Hepatocyte (in vitro differentiated cells): ENCODE measurements at regions not wholly inside any gene's neighbourhood (a gene's known extent, or its start where the extent isn't known, plus 50 kb on each side); places are given as distances from the start of the nearest gene placed in this dataset.

ENCODE experiments used
- DNase-seq: peaks from one replicate; pipeline ENCODE4 v3.0.0-alpha.2; 2016; ENCODE audit warnings: low spot score
- H2AFZ ChIP-seq: fragments of 200-600 bp; sonication (generic); 2 replicates; pipeline ENCODE4 v1.6.0; 2016; ENCODE audit warnings: antibody characterized with exemption, mild to moderate bottlenecking
- H3K27ac ChIP-seq: fragments of 200-600 bp; sonication (generic); 2 replicates; pipeline ENCODE4 v1.5.1; 2016; ENCODE audit warnings: mild to moderate bottlenecking
- H3K27me3 ChIP-seq: fragments of 200-600 bp; sonication (generic); 2 replicates; pipeline ENCODE4 v1.6.1; 2016
- H3K36me3 ChIP-seq: fragments of 200-600 bp; sonication (generic); replicated peaks from 2 replicates; pipeline ENCODE4 v1.5.1; 2016; ENCODE audit warnings: low read depth; ENCODE audit not compliant: insufficient read depth
- H3K4me1 ChIP-seq: fragments of 200-600 bp; sonication (generic); 2 replicates; pipeline ENCODE4 v1.5.1; 2016; ENCODE audit warnings: mild to moderate bottlenecking, moderate library complexity; ENCODE audit not compliant: insufficient read depth
- H3K4me2 ChIP-seq: fragments of 200-600 bp; sonication (generic); 2 replicates; pipeline ENCODE4 v1.6.0; 2016
- H3K4me3 ChIP-seq: fragments of 200-600 bp; sonication (generic); 2 replicates; pipeline ENCODE4 v1.5.1; 2016; ENCODE audit warnings: mild to moderate bottlenecking
- H3K79me2 ChIP-seq: fragments of 200-600 bp; sonication (generic); 2 replicates; pipeline ENCODE4 v1.6.0; 2017; ENCODE audit warnings: mild to moderate bottlenecking
- H3K9me2 ChIP-seq: fragments of 200-600 bp; sonication (generic); replicated peaks from 2 replicates; pipeline ENCODE4 v1.6.0; 2017; ENCODE audit warnings: mild to moderate bottlenecking; ENCODE audit not compliant: insufficient read depth
- H3K9me3 ChIP-seq: fragments of 200-600 bp; sonication (generic); 2 replicates; pipeline ENCODE4 v1.5.1; 2016; ENCODE audit warnings: low read depth, mild to moderate bottlenecking
- H4K20me1 ChIP-seq: fragments of 200-600 bp; sonication (generic); 2 replicates; pipeline ENCODE4 v1.6.0; 2016; ENCODE audit warnings: mild to moderate bottlenecking; ENCODE audit not compliant: insufficient read depth, poor library complexity, severe bottlenecking
- EZH2 ChIP-seq: fragments of 200-600 bp; sonication (generic); IDR thresholded peaks from 2 replicates; pipeline ENCODE4 v1.6.1; 2016; ENCODE audit warnings: antibody characterized with exemption, mild to moderate bottlenecking, borderline replicate concordance
- EZH2phosphoT487 ChIP-seq: fragments of 200-600 bp; sonication (generic); IDR thresholded peaks from one replicate; pipeline ENCODE4 v1.6.1; 2018; ENCODE audit warnings: antibody characterized with exemption, mild to moderate bottlenecking, low read depth, moderate library complexity; ENCODE audit not compliant: unreplicated experiment, severe bottlenecking
- WGBS: methylation state at CpG from one replicate; pipeline ENCODE4 v1.1.6; 2016; ENCODE audit warnings: low lambda C conversion rate; ENCODE audit errors: missing lambda C conversion rate; 5-methylcytosine and 5-hydroxymethylcytosine counted together
- TF ChIP-seq, protein P1 (sequence below): fragments of 200-600 bp; sonication (generic); IDR thresholded peaks from 2 replicates; pipeline ENCODE4 v1.5.1; 2016; ENCODE audit warnings: antibody characterized with exemption, mild to moderate bottlenecking; ENCODE audit not compliant: poor library complexity

DNA sequence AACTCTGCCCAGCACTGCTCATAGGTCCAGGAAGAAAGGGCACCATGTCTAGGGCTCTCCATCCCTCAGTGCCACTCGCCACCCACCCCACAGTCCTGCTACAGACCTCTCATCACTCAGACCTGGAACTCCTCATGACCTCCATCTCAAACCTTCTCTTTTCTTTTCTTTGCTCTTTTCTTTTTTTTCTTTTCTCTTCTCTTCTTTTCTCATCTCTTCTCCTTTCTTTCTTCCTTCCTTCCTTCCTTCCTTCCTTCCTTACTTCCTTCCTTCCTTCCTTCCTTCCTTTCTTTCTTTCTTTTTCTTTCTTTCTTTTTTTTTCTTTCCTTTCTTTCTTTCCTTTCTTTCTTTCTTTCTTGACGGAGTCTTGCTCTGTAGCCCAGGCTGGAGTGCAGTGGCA lies 122.2 kb downstream of the KLF6 start:
- no peaks in the 10 kb centered on the region for H3K79me2 ChIP-seq
- H3K27me3 ChIP-seq, result no peaks in the 10 kb centered on the region
- 94% methylated on average over 2 of the region's 2 CpGs for WGBS
- no peak overlapping the region for H2AFZ ChIP-seq
- no peaks in the 10 kb centered on the region for H3K9me3 ChIP-seq
- H3K36me3 ChIP-seq, result no peaks in the 10 kb centered on the region
- no peak overlapping the region for H3K27ac ChIP-seq
- no peak overlapping the region for H3K4me3 ChIP-seq
- no peak for DNase-seq
- TF ChIP-seq, protein P1, sequence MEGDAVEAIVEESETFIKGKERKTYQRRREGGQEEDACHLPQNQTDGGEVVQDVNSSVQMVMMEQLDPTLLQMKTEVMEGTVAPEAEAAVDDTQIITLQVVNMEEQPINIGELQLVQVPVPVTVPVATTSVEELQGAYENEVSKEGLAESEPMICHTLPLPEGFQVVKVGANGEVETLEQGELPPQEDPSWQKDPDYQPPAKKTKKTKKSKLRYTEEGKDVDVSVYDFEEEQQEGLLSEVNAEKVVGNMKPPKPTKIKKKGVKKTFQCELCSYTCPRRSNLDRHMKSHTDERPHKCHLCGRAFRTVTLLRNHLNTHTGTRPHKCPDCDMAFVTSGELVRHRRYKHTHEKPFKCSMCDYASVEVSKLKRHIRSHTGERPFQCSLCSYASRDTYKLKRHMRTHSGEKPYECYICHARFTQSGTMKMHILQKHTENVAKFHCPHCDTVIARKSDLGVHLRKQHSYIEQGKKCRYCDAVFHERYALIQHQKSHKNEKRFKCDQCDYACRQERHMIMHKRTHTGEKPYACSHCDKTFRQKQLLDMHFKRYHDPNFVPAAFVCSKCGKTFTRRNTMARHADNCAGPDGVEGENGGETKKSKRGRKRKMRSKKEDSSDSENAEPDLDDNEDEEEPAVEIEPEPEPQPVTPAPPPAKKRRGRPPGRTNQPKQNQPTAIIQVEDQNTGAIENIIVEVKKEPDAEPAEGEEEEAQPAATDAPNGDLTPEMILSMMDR, result no peak
- no peak for TF ChIP-seq EZH2phosphoT487
- TF ChIP-seq EZH2, result no peak
- no peak overlapping the region for H3K4me2 ChIP-seq
- H4K20me1 ChIP-seq, result no peaks in the 10 kb centered on the region
- H3K9me2 ChIP-seq, result no peaks in the 10 kb centered on the region
- H3K4me1 ChIP-seq, result no peaks in the 10 kb centered on the region

DNA sequence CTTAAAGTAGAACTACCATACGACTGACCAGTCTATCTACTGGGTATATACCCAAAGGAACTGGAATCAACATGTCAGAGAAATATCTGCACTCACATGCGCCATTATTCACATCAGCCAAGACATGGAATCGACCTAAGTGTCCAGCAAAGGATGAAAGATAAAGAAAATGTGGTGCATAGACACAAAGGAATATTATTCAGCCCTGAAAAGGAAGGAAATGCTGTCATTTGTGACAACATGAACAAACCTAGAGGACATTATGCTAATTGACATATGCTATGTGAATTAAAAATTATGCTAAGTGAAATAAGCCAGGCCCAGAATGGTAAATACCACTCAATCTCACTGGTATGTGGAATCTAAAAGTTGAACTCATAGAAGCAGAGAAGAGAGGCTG lies 123.7 kb downstream of the KLF6 start:
- 88% methylated on average over 3 of the region's 3 CpGs for WGBS
- Histone ChIP-seq H3K9me2 (no peaks in the 10 kb centered on the region), H3K4me2 (no peak overlapping the region), H3K4me3 (no peak overlapping the region), H3K9me3 (no peaks in the 10 kb centered on the region), H3K4me1 (no peaks in the 10 kb centered on the region), H3K27ac (no peak overlapping the region), H4K20me1 (no peaks in the 10 kb centered on the region), H2AFZ (no peak overlapping the region), H3K79me2 (no peaks in the 10 kb centered on the region), H3K27me3 (no peaks in the 10 kb centered on the region), H3K36me3 (peaks cover 3% of the 10 kb centered on the region)
- no peak for DNase-seq
- TF ChIP-seq, protein P1, result no peak
- TF ChIP-seq EZH2phosphoT487, result no peak
- TF ChIP-seq EZH2, result no peak

DNA sequence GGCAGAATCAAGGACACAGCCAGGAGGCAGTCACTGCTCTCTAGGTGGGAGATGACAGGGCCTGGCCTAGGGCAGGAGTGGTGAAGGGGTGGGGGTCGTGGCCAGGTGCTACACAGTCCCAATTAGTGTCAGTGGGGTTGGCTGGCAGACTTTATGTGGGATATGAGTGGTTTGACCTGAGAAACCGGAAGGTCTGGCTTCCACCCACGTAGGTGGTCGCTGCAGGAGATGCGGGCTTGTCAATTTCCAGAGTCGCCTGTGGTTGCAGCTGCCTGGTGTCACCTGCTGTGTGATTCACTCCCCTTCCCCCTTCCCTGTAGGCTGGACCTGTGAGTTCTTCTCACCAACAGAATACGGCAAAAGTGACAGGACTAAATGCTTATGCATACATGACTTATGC lies 124.3 kb downstream of the KLF6 start:
- WGBS, result 100% methylated on average over 6 of the region's 7 CpGs
- no peak overlapping the region for H3K4me2 ChIP-seq
- no peak overlapping the region for H2AFZ ChIP-seq
- no peak overlapping the region for H3K4me3 ChIP-seq
- no peaks in the 10 kb centered on the region for H3K4me1 ChIP-seq
- no peak for DNase-seq
- H3K36me3 ChIP-seq, result peaks cover 3% of the 10 kb centered on the region
- H3K9me2 ChIP-seq, result no peaks in the 10 kb centered on the region
- H3K27me3 ChIP-seq, result no peaks in the 10 kb centered on the region
- no peaks in the 10 kb centered on the region for H4K20me1 ChIP-seq
- H3K79me2 ChIP-seq, result no peaks in the 10 kb centered on the region
- no peaks in the 10 kb centered on the region for H3K9me3 ChIP-seq
- H3K27ac ChIP-seq, result no peak overlapping the region
- TF ChIP-seq EZH2 (no peak), EZH2phosphoT487 (no peak)
- TF ChIP-seq, protein P1, result no peak

DNA sequence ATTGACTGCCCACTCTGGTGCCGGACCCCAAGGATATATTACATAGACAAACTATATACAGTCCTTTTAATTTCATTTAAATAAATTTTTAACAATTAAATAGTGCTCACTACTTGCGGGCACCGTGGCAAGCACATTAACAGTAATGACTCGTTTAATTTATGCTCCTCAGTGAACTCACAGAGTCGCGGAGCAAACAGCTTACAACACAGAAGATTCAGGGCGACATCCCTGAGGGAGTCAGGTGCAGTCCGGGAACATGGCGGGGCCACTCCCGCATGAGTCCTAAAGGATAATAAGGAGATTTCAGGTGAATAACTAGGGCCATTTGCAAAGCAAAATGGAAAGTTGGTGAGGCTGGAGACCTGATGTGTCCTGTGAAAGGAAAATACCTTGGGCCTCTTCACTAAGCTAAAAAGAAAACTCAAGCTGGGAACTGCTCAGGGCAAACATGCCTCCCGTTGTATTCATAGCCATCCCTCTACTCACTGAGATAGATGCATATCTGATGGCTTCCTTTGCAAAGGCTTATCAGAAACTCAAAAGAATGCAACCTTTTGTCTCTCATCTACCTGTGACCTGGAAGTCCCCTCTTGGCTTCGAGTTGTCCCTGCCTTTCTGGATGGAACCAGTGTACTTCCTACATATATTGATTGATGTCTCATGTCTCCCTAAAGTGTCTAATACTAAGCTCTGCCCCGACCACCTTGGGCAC lies 125.6 kb downstream of the KLF6 start:
- 78% methylated on average over 13 of the region's 13 CpGs for WGBS
- no peak for TF ChIP-seq EZH2phosphoT487
- TF ChIP-seq EZH2, result no peak
- TF ChIP-seq, protein P1, result no peak

More for the DNA sequence above, 125.6 kb downstream of the KLF6 start:
- H2AFZ ChIP-seq, result no peak overlapping the region
- no peak for DNase-seq
- no peaks in the 10 kb centered on the region for H3K27me3 ChIP-seq
- no peak overlapping the region for H3K4me2 ChIP-seq
- H3K9me3 ChIP-seq, result no peaks in the 10 kb centered on the region
- H3K4me1 ChIP-seq, result no peaks in the 10 kb centered on the region
- no peak overlapping the region for H3K4me3 ChIP-seq
- no peaks in the 10 kb centered on the region for H3K79me2 ChIP-seq
- no peak overlapping the region for H3K27ac ChIP-seq
- H4K20me1 ChIP-seq, result no peaks in the 10 kb centered on the region
- H3K9me2 ChIP-seq, result no peaks in the 10 kb centered on the region
- H3K36me3 ChIP-seq, result peaks cover 3% of the 10 kb centered on the region
